ENCODE measurements at regions not wholly inside any gene's neighbourhood (a gene's known extent, or its start where the extent isn't known, plus 50 kb on each side); places are given as distances from the start of the nearest gene placed in this dataset.

- TF ChIP-seq CTCF (IDR thresholded peaks at IDR 0.05; ENCODE audit: extremely low read depth in 1 of 2, insufficient read depth in 1 of 2, low read depth in 1 of 2, low read length in 2 of 2) (no peak), FOS (IDR thresholded peaks at IDR 0.05; ENCODE audit: borderline replicate concordance, insufficient read depth, low read length) (no peak), POLR2A (IDR thresholded peaks at IDR 0.05; ENCODE audit: low read depth, low read length) (no peak), POLR2AphosphoS5 (IDR thresholded peaks at IDR 0.05; ENCODE audit: insufficient read depth, low read depth, low read length) (no peak), JUN (IDR thresholded peaks at IDR 0.05; ENCODE audit: borderline replicate concordance, insufficient read depth, insufficient read length, low read depth) (no peak)
Observed at GRCh38 chr1:185560760-185561159, 173.4 kb upstream of the HMCN1 start.

All from endothelial cell of umbilical vein (primary cell).